ENCODE measurements at regions not wholly inside any gene's neighbourhood (a gene's known extent, or its start where the extent isn't known, plus 50 kb on each side); places are given as distances from the start of the nearest gene placed in this dataset.

DNA sequence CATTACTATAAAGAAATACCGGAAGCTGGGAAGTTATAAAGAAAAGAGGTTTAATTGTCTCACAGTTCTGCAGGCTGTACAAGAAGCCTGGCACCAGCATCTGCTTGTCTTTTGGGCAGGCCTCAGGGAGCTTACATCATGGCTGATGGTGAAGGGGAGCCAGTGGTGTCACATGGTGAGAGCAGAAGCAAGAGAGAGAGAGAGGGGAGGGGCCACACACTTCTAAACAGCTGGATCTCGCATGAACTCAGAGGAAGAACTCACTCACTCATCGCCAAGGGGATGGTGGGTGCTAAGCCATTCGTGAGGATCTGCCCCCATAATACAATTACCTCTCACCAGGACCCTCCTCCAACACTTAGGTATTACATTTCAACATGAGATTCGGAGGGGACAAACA lies 51.8 kb upstream of the ANKRD34C start:
- Mint-ChIP-seq H3K9me3 (ENCODE audit: unreplicated experiment) (peaks cover 7% of the 10 kb centered on the region), H3K27ac (ENCODE audit: low read depth, unreplicated experiment) (no peak overlapping the region), H3K4me3 (ENCODE audit: unreplicated experiment) (no peak overlapping the region), H3K27me3 (ENCODE audit: insufficient read depth, unreplicated experiment) (peaks cover 26% of the 10 kb centered on the region), H3K36me3 (ENCODE audit: insufficient read depth, unreplicated experiment) (no peaks in the 10 kb centered on the region), H3K4me1 (ENCODE audit: insufficient read depth, unreplicated experiment) (no peaks in the 10 kb centered on the region)
- no peak for DNase-seq (ENCODE audit: unreplicated experiment)
- POLR2A ChIA-PET: no interaction called here
- CTCF ChIA-PET: no interaction called here
- no TSS peak for BruUV-seq (replicated peaks)
- TF ChIP-seq, protein P1, sequence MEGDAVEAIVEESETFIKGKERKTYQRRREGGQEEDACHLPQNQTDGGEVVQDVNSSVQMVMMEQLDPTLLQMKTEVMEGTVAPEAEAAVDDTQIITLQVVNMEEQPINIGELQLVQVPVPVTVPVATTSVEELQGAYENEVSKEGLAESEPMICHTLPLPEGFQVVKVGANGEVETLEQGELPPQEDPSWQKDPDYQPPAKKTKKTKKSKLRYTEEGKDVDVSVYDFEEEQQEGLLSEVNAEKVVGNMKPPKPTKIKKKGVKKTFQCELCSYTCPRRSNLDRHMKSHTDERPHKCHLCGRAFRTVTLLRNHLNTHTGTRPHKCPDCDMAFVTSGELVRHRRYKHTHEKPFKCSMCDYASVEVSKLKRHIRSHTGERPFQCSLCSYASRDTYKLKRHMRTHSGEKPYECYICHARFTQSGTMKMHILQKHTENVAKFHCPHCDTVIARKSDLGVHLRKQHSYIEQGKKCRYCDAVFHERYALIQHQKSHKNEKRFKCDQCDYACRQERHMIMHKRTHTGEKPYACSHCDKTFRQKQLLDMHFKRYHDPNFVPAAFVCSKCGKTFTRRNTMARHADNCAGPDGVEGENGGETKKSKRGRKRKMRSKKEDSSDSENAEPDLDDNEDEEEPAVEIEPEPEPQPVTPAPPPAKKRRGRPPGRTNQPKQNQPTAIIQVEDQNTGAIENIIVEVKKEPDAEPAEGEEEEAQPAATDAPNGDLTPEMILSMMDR (IDR thresholded peaks at IDR 0.05; ENCODE audit: unreplicated experiment): no peak
- intact Hi-C loops (cut with micrococcal nuclease): no loop called here

DNA sequence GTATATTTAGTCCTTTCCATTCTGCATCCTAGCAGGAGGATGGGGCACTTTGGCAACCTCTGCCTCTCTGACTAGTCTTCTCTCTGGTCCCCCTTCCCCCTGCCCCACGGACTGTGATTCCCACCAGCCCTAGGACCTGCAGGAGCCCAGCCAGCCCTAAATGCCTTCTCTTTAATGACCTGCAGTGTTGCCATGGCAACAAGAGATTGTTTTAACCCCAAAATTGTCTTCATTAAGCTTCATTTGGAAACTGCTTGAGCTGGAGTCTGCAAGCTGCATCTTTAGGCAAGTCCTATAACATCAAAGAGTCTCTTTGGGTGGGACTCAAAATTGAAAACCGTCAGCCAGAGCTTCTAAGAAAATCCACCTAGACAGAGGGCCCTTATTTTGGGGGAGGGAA lies 59.7 kb upstream of the ANKRD34C start:
- intact Hi-C loops (cut with micrococcal nuclease): no loop called here
- Mint-ChIP-seq H3K36me3 (ENCODE audit: insufficient read depth, unreplicated experiment) (no peaks in the 10 kb centered on the region), H3K9me3 (ENCODE audit: unreplicated experiment) (no peaks in the 10 kb centered on the region), H3K4me1 (ENCODE audit: insufficient read depth, unreplicated experiment) (no peaks in the 10 kb centered on the region), H3K27ac (ENCODE audit: low read depth, unreplicated experiment) (no peak overlapping the region), H3K27me3 (ENCODE audit: insufficient read depth, unreplicated experiment) (peaks cover 67% of the 10 kb centered on the region), H3K4me3 (ENCODE audit: unreplicated experiment) (no peak overlapping the region)
- CTCF ChIA-PET: interaction anchor here (0.9 to 1.3 kb wide), 3 partner anchors 8 to 39 kb away, joined by 3 to 4 read pairs (median 3); no protein-coding TSS in a partner anchor
- no TSS peak for BruUV-seq (replicated peaks)
- no peak for DNase-seq (ENCODE audit: unreplicated experiment)
- TF ChIP-seq, protein P1 (IDR thresholded peaks at IDR 0.05; ENCODE audit: unreplicated experiment): no peak
- POLR2A ChIA-PET: no interaction called here

DNA sequence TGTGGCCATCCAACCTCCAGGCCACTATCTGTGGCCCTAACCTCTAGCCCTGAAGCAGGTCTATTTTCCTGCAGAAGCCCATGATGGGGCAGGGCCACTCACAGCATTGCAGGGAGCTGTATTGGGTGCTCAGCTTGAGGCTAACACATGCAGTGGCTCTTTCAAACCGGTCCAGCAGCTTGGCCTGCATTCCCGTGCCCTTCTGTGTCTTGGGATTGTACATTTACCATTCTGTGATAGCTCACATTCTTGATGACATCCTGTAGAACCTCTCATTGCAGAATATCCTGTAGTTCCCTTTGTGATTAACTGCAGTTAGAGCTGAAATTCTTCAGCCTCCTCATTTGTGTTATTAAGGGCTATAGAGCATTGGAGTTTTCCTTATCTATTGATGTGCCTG lies 60.8 kb upstream of the ANKRD34C start:
- peaks cover 74% of the 10 kb centered on the region for H3K27me3 Mint-ChIP-seq (ENCODE audit: insufficient read depth, unreplicated experiment)
- H3K4me3 Mint-ChIP-seq (ENCODE audit: unreplicated experiment): no peak overlapping the region
- BruUV-seq (replicated peaks): no TSS peak
- no peak overlapping the region for H3K27ac Mint-ChIP-seq (ENCODE audit: low read depth, unreplicated experiment)
- intact Hi-C loops (cut with micrococcal nuclease): no loop called here
- no peak for DNase-seq (ENCODE audit: unreplicated experiment)
- POLR2A ChIA-PET: no interaction called here
- CTCF ChIA-PET: interaction anchor here (0.6 to 0.9 kb wide), 3 partner anchors 38 to 45 kb away, joined by 3 to 4 read pairs (median 4); no protein-coding TSS in a partner anchor
- no peaks in the 10 kb centered on the region for H3K9me3 Mint-ChIP-seq (ENCODE audit: unreplicated experiment)
- no peaks in the 10 kb centered on the region for H3K4me1 Mint-ChIP-seq (ENCODE audit: insufficient read depth, unreplicated experiment)
- H3K36me3 Mint-ChIP-seq (ENCODE audit: insufficient read depth, unreplicated experiment): no peaks in the 10 kb centered on the region
- TF ChIP-seq, protein P1 (IDR thresholded peaks at IDR 0.05; ENCODE audit: unreplicated experiment): no peak

DNA sequence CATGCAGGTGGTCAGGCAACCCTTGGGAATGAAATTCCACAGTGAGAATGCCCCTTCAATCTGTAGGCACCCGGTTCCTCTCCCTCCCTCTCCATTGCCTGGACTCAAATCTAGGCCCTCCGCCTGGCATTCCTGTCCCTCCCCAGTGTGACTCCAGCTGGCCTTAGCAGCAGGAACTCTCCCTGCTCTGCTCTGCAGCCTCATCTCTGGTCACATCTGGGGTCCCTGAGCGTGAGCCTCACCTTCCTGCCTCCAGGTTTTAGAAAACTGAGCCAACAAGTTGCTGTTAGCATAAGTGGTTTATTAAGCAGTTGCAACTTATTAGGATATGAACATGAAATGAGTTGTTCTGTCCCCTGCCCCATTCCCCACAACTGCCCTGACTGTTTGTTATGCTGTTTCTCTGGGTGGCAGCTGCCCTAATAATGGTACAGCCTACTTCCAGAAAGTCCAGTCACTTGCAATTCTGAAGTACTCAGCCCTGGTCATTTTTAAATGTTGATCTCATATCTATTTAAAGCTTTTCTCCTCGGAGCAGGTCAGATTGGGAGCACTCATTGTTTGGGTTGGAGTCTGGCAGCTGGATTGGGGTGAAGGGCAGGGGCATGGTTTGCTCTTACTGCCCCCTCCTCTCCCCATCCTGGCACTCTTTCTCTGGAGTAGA lies 63.0 kb upstream of the ANKRD34C start:
- CTCF ChIA-PET: interaction anchor here (0.7 to 1.4 kb wide), 2 partner anchors 8 to 226 kb away, joined by 3 to 4 read pairs; no protein-coding TSS in a partner anchor
- H3K4me1 Mint-ChIP-seq (ENCODE audit: insufficient read depth, unreplicated experiment): no peaks in the 10 kb centered on the region
- no peak overlapping the region for H3K27ac Mint-ChIP-seq (ENCODE audit: low read depth, unreplicated experiment)
- DNase-seq (ENCODE audit: unreplicated experiment): no peak
- no peaks in the 10 kb centered on the region for H3K36me3 Mint-ChIP-seq (ENCODE audit: insufficient read depth, unreplicated experiment)
- TF ChIP-seq, protein P1 (IDR thresholded peaks at IDR 0.05; ENCODE audit: unreplicated experiment): no peak
- H3K9me3 Mint-ChIP-seq (ENCODE audit: unreplicated experiment): no peaks in the 10 kb centered on the region
- BruUV-seq (replicated peaks): no TSS peak
- intact Hi-C loops (cut with micrococcal nuclease): no loop called here
- POLR2A ChIA-PET: no interaction called here
- peaks cover 78% of the 10 kb centered on the region for H3K27me3 Mint-ChIP-seq (ENCODE audit: insufficient read depth, unreplicated experiment)
- H3K4me3 Mint-ChIP-seq (ENCODE audit: unreplicated experiment): no peak overlapping the region
